IgD-negative memory B cell (primary cell): ENCODE measurements at regions not wholly inside any gene's neighbourhood (a gene's known extent, or its start where the extent isn't known, plus 50 kb on each side); places are given as distances from the start of the nearest gene placed in this dataset.

Source experiments
- H3K27ac Mint-ChIP-seq, 3 donors: one replicate each; pipeline ENCODE4 v1.8.0; 2020 to 2022; ENCODE audit warnings: mild to moderate bottlenecking in 3 of 3, mixed read lengths in 3 of 3, moderate library complexity in 1 of 3
- H3K27me3 Mint-ChIP-seq: one replicate; pipeline ENCODE4 v1.8.0; 2021; ENCODE audit warnings: mixed read lengths
- H3K36me3 Mint-ChIP-seq: one replicate; pipeline ENCODE4 v1.8.0; 2020; ENCODE audit warnings: mild to moderate bottlenecking, mixed read lengths
- H3K4me1 Mint-ChIP-seq, 3 donors: one replicate each; pipeline ENCODE4 v1.8.0; 2020 to 2022; ENCODE audit warnings: mixed read lengths in 3 of 3, mild to moderate bottlenecking in 1 of 3
- H3K4me3 Mint-ChIP-seq, 4 donors: one replicate each; pipeline ENCODE4 v1.8.0; 2020 to 2022; ENCODE audit warnings: mild to moderate bottlenecking in 4 of 4, mixed read lengths in 4 of 4, moderate library complexity in 3 of 4
- H3K9me3 Mint-ChIP-seq, 3 donors: one replicate each; pipeline ENCODE4 v1.8.0; 2020 to 2021; ENCODE audit warnings: mixed read lengths in 3 of 3, mild to moderate bottlenecking in 1 of 3

GRCh38 chr12:84676787-84677186, 235.8 kb downstream of the SLC6A15 start:
- Mint-ChIP-seq H3K27me3 (no peaks in the 10 kb centered on the region), H3K27ac (no peak overlapping the region), H3K4me3 (no peak overlapping the region), H3K4me1 (no peaks in the 10 kb centered on the region), H3K36me3 (no peaks in the 10 kb centered on the region), H3K9me3 (peaks cover 0 to 2% (median 0%) of the 10 kb centered on the region in 3 donors)

GRCh38 chr12:84661786-84662185, 250.8 kb downstream of the SLC6A15 start:
- H3K4me1 Mint-ChIP-seq, result no peaks in the 10 kb centered on the region
- H3K9me3 Mint-ChIP-seq, result peaks cover 0 to 1% (median 0%) of the 10 kb centered on the region in 3 donors
- H3K27me3 Mint-ChIP-seq, result no peaks in the 10 kb centered on the region
- no peak overlapping the region for H3K27ac Mint-ChIP-seq
- H3K36me3 Mint-ChIP-seq, result no peaks in the 10 kb centered on the region
- H3K4me3 Mint-ChIP-seq, result no peak overlapping the region

- H3K4me1 Mint-ChIP-seq, result no peaks in the 10 kb centered on the region
- H3K36me3 Mint-ChIP-seq, result no peaks in the 10 kb centered on the region
- no peak overlapping the region for H3K27ac Mint-ChIP-seq
- no peaks in the 10 kb centered on the region for H3K27me3 Mint-ChIP-seq
- no peaks in the 10 kb centered on the region for H3K9me3 Mint-ChIP-seq
- no peak overlapping the region for H3K4me3 Mint-ChIP-seq
Measured at GRCh38 chr12:84660139-84660538, 252.5 kb downstream of the SLC6A15 start.

GRCh38 chr12:84658877-84659276, 253.7 kb downstream of the SLC6A15 start:
- Mint-ChIP-seq H3K36me3 (peaks cover 1% of the 10 kb centered on the region), H3K4me3 (no peak overlapping the region), H3K9me3 (no peaks in the 10 kb centered on the region), H3K4me1 (no peaks in the 10 kb centered on the region), H3K27me3 (no peaks in the 10 kb centered on the region), H3K27ac (no peak overlapping the region)

GRCh38 chr12:84656705-84657104, 255.9 kb downstream of the SLC6A15 start:
- H3K27me3 Mint-ChIP-seq, result no peaks in the 10 kb centered on the region
- no peak overlapping the region for H3K4me3 Mint-ChIP-seq
- H3K4me1 Mint-ChIP-seq, result no peaks in the 10 kb centered on the region
- no peaks in the 10 kb centered on the region for H3K9me3 Mint-ChIP-seq
- peaks cover 1% of the 10 kb centered on the region for H3K36me3 Mint-ChIP-seq
- no peak overlapping the region for H3K27ac Mint-ChIP-seq

GRCh38 chr12:84653482-84653881, 259.1 kb downstream of the SLC6A15 start:
- Mint-ChIP-seq H3K9me3 (no peaks in the 10 kb centered on the region), H3K27me3 (no peaks in the 10 kb centered on the region), H3K27ac (no peak overlapping the region), H3K4me1 (no peaks in the 10 kb centered on the region), H3K4me3 (no peak overlapping the region), H3K36me3 (peaks cover 1% of the 10 kb centered on the region)

- Mint-ChIP-seq H3K27me3 (no peaks in the 10 kb centered on the region), H3K36me3 (no peaks in the 10 kb centered on the region), H3K9me3 (no peaks in the 10 kb centered on the region), H3K4me1 (no peaks in the 10 kb centered on the region), H3K4me3 (no peak overlapping the region), H3K27ac (no peak overlapping the region)
Measured at GRCh38 chr12:84648425-84648824, 264.2 kb downstream of the SLC6A15 start.

- Mint-ChIP-seq H3K36me3 (no peaks in the 10 kb centered on the region), H3K4me1 (no peaks in the 10 kb centered on the region), H3K27me3 (no peaks in the 10 kb centered on the region), H3K4me3 (no peak overlapping the region), H3K9me3 (no peaks in the 10 kb centered on the region), H3K27ac (no peak overlapping the region)
Measured at GRCh38 chr12:84644908-84645307, 267.7 kb downstream of the SLC6A15 start.

GRCh38 chr12:84643993-84644392, 268.6 kb downstream of the SLC6A15 start:
- Mint-ChIP-seq H3K4me3 (no peak overlapping the region), H3K27me3 (no peaks in the 10 kb centered on the region), H3K4me1 (no peaks in the 10 kb centered on the region), H3K36me3 (no peaks in the 10 kb centered on the region), H3K27ac (no peak overlapping the region), H3K9me3 (no peaks in the 10 kb centered on the region)

GRCh38 chr12:84641940-84642545, 270.6 kb downstream of the SLC6A15 start:
- H3K27me3 Mint-ChIP-seq, result no peaks in the 10 kb centered on the region
- H3K27ac Mint-ChIP-seq, result no peak overlapping the region
- H3K4me3 Mint-ChIP-seq, result no peak overlapping the region
- no peaks in the 10 kb centered on the region for H3K9me3 Mint-ChIP-seq
- H3K4me1 Mint-ChIP-seq, result no peaks in the 10 kb centered on the region
- no peaks in the 10 kb centered on the region for H3K36me3 Mint-ChIP-seq

- H3K36me3 Mint-ChIP-seq, result no peaks in the 10 kb centered on the region
- H3K9me3 Mint-ChIP-seq, result peaks cover 0 to 1% (median 0%) of the 10 kb centered on the region in 3 donors
- no peaks in the 10 kb centered on the region for H3K4me1 Mint-ChIP-seq
- H3K4me3 Mint-ChIP-seq, result no peak overlapping the region
- H3K27me3 Mint-ChIP-seq, result no peaks in the 10 kb centered on the region
- no peak overlapping the region for H3K27ac Mint-ChIP-seq
Measured at GRCh38 chr12:84638811-84639368, 273.7 kb downstream of the SLC6A15 start.

GRCh38 chr12:84637926-84638325, 274.7 kb downstream of the SLC6A15 start:
- Mint-ChIP-seq H3K4me3 (no peak overlapping the region), H3K27ac (no peak overlapping the region), H3K4me1 (no peaks in the 10 kb centered on the region), H3K27me3 (no peaks in the 10 kb centered on the region), H3K36me3 (no peaks in the 10 kb centered on the region), H3K9me3 (peaks cover 0 to 2% (median 0%) of the 10 kb centered on the region in 3 donors)

- no peaks in the 10 kb centered on the region for H3K36me3 Mint-ChIP-seq
- no peak overlapping the region for H3K27ac Mint-ChIP-seq
- H3K4me3 Mint-ChIP-seq, result no peak overlapping the region
- H3K27me3 Mint-ChIP-seq, result no peaks in the 10 kb centered on the region
- H3K9me3 Mint-ChIP-seq, result peaks cover 0 to 2% (median 0%) of the 10 kb centered on the region in 3 donors
- no peaks in the 10 kb centered on the region for H3K4me1 Mint-ChIP-seq
Measured at GRCh38 chr12:84636801-84637290, 275.8 kb downstream of the SLC6A15 start.

GRCh38 chr12:84634526-84634925, 278.1 kb downstream of the SLC6A15 start:
- Mint-ChIP-seq H3K4me3 (no peak overlapping the region), H3K36me3 (no peaks in the 10 kb centered on the region), H3K9me3 (peaks cover 0 to 2% (median 0%) of the 10 kb centered on the region in 3 donors), H3K27ac (no peak overlapping the region), H3K4me1 (no peaks in the 10 kb centered on the region), H3K27me3 (no peaks in the 10 kb centered on the region)

GRCh38 chr12:84632556-84632955, 280.0 kb downstream of the SLC6A15 start:
- no peaks in the 10 kb centered on the region for H3K4me1 Mint-ChIP-seq
- no peak overlapping the region for H3K27ac Mint-ChIP-seq
- no peaks in the 10 kb centered on the region for H3K27me3 Mint-ChIP-seq
- no peaks in the 10 kb centered on the region for H3K36me3 Mint-ChIP-seq
- peaks cover 0 to 4% (median 2%) of the 10 kb centered on the region in 3 donors for H3K9me3 Mint-ChIP-seq
- H3K4me3 Mint-ChIP-seq, result no peak overlapping the region

GRCh38 chr12:84631020-84631419, 281.6 kb downstream of the SLC6A15 start:
- H3K27me3 Mint-ChIP-seq, result no peaks in the 10 kb centered on the region
- peaks cover 0 to 4% (median 2%) of the 10 kb centered on the region in 3 donors for H3K9me3 Mint-ChIP-seq
- no peak overlapping the region for H3K4me3 Mint-ChIP-seq

More at GRCh38 chr12:84631020-84631419, 281.6 kb downstream of the SLC6A15 start:
- Mint-ChIP-seq H3K27ac (no peak overlapping the region), H3K36me3 (no peaks in the 10 kb centered on the region), H3K4me1 (no peaks in the 10 kb centered on the region)
